ENCODE measurements at regions not wholly inside any gene's neighbourhood (a gene's known extent, or its start where the extent isn't known, plus 50 kb on each side); places are given as distances from the start of the nearest gene placed in this dataset.

DNA sequence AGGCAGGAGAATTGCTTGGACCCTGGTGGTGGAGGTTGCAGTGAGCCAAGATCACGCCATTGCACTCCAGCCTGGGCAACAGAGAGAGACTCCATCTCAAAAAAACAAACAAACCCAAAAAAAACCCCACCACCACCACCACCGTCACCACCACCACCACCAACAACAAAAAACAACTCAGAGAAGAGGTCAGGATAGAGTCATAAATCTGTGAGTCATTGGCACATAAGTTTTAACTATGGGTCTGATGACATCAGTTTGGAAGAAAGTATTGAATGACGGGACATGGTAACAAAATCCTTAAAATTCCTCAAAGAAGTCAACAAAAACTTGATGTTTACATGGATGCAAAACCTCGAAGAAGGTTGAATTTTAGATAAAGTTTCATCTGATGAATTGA is 288.0 kb upstream of the SFRP2 start:
- TF ChIP-seq, protein P1, sequence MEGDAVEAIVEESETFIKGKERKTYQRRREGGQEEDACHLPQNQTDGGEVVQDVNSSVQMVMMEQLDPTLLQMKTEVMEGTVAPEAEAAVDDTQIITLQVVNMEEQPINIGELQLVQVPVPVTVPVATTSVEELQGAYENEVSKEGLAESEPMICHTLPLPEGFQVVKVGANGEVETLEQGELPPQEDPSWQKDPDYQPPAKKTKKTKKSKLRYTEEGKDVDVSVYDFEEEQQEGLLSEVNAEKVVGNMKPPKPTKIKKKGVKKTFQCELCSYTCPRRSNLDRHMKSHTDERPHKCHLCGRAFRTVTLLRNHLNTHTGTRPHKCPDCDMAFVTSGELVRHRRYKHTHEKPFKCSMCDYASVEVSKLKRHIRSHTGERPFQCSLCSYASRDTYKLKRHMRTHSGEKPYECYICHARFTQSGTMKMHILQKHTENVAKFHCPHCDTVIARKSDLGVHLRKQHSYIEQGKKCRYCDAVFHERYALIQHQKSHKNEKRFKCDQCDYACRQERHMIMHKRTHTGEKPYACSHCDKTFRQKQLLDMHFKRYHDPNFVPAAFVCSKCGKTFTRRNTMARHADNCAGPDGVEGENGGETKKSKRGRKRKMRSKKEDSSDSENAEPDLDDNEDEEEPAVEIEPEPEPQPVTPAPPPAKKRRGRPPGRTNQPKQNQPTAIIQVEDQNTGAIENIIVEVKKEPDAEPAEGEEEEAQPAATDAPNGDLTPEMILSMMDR (conservative IDR thresholded peaks at IDR 0.05) = no peak
- Mint-ChIP-seq H3K36me3 (ENCODE audit: low read depth) (peaks cover 8% of the 10 kb centered on the region), H3K4me3 (no peak overlapping the region), H3K27me3 (ENCODE audit: low read depth) (no peaks in the 10 kb centered on the region), H3K4me1 (no peaks in the 10 kb centered on the region), H3K27ac (ENCODE audit: unreplicated experiment) (no peak overlapping the region), H3K9me3 (peaks cover 8% of the 10 kb centered on the region)
- no peak for DNase-seq (ENCODE audit: low read depth, low spot score)

DNA sequence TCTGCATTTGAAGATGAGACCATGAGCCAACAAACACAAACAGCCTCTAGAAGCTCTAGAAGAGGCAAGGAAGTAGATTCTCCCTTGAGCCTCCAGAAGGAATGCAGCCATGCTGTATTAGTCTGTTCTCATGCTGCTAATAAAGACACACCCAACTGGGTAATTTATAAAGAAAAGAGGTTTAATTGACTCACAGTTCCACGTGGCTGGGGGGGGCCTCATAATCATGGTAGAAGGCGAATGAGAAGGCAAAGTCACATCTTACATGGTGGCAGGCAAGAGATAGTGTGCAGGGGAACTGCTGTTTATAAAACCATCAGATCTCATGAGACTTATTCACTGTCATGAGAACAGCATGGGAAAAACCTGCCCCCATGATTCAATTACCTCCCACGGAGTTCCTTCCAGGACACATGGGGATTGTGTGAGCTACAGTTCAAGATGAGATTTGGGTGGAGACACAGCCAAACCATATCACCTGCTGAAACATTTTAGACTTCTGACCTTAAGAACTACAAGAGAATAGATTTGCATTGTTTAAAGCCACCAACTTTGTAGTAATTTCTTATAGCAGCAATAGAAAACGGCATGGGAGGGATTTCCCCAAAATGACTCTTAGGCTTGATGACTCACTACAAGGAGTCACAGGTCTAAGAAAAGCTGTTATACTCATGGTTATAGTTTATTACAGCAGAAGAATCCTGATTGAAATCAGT is 284.4 kb upstream of the SFRP2 start:
- TF ChIP-seq, protein P1 (conservative IDR thresholded peaks at IDR 0.05) = no peak
- no peak for DNase-seq (ENCODE audit: low read depth, low spot score)
- no peak overlapping the region for H3K27ac Mint-ChIP-seq (ENCODE audit: unreplicated experiment)
- H3K9me3 Mint-ChIP-seq = peaks cover 8% of the 10 kb centered on the region
- peaks cover 8% of the 10 kb centered on the region for H3K36me3 Mint-ChIP-seq (ENCODE audit: low read depth)
- no peaks in the 10 kb centered on the region for H3K27me3 Mint-ChIP-seq (ENCODE audit: low read depth)
- no peak overlapping the region for H3K4me3 Mint-ChIP-seq
- H3K4me1 Mint-ChIP-seq = no peaks in the 10 kb centered on the region

DNA sequence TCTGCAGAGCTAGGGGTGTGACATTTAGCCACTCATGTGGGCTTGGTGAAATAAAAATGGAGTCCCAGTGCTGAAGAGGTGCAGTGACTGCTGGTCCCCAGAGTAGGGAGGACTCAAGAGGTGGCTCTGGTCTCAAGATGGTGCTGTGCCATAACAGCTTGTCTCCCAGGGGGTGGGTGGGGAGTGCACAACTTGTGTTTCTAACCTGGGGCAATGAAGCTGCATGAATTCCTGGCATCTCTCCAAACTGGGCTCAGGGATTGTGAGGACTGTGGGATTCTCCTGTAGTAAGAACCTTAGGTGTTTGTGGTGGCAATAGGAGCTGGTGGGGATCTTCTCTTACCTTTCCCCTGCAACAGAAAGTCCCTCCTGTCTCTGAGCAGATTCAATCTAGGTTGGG is 278.9 kb upstream of the SFRP2 start:
- DNase-seq (ENCODE audit: low read depth, low spot score) = no peak
- no peaks in the 10 kb centered on the region for H3K27me3 Mint-ChIP-seq (ENCODE audit: low read depth)
- H3K4me3 Mint-ChIP-seq = no peak overlapping the region
- TF ChIP-seq, protein P1 (conservative IDR thresholded peaks at IDR 0.05) = no peak
- peaks cover 23% of the 10 kb centered on the region for H3K36me3 Mint-ChIP-seq (ENCODE audit: low read depth)
- peaks cover 18% of the 10 kb centered on the region for H3K9me3 Mint-ChIP-seq
- no peaks in the 10 kb centered on the region for H3K4me1 Mint-ChIP-seq
- H3K27ac Mint-ChIP-seq (ENCODE audit: unreplicated experiment) = no peak overlapping the region

DNA sequence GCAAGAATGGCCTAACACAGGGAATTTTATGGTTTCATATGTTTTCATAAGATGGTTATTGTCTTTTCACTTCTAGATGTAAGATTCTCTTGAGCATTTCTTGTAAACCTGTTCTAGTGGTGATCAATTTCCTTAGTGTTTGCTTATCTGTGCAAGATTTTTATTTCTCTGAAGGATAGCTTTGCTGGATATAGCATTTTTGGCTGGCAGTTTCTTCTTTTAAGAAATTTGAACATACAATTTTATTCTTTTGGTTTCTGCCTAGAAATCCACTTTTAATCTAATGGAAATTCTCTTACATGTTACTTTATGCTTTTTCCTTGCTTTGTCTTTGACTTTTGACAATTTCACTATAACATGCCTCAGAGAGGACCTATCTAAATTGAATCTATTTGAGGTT is 276.5 kb upstream of the SFRP2 start:
- H3K27ac Mint-ChIP-seq (ENCODE audit: unreplicated experiment) = no peak overlapping the region
- H3K36me3 Mint-ChIP-seq (ENCODE audit: low read depth) = peaks cover 19% of the 10 kb centered on the region
- peaks cover 14% of the 10 kb centered on the region for H3K9me3 Mint-ChIP-seq
- TF ChIP-seq, protein P1 (conservative IDR thresholded peaks at IDR 0.05) = no peak
- no peak overlapping the region for H3K4me3 Mint-ChIP-seq
- no peak for DNase-seq (ENCODE audit: low read depth, low spot score)
- no peaks in the 10 kb centered on the region for H3K27me3 Mint-ChIP-seq (ENCODE audit: low read depth)
- no peaks in the 10 kb centered on the region for H3K4me1 Mint-ChIP-seq

DNA sequence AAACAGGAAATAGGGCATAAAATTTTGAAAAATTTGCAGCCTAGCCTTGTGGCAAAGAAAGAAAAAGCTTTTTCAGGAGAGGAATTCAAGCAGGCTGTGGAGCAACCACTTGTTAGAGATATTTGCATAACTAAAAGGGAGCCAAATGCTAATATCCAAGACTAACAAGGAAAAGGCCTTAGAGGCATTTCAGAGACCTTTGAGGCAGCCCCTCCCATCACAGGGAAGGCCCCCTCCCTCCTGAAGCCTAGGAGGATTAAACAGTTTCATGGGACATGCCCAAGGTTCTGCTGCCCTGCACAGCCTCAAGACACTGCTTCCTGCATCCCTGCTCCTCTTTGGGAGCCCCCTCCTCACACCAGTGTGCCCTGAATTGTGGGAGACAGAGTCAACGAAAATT is 275.4 kb upstream of the SFRP2 start:
- Mint-ChIP-seq H3K27ac (ENCODE audit: unreplicated experiment) (no peak overlapping the region), H3K27me3 (ENCODE audit: low read depth) (no peaks in the 10 kb centered on the region), H3K9me3 (peaks cover 14% of the 10 kb centered on the region), H3K4me1 (no peaks in the 10 kb centered on the region), H3K4me3 (no peak overlapping the region), H3K36me3 (ENCODE audit: low read depth) (peaks cover 19% of the 10 kb centered on the region)
- no peak for DNase-seq (ENCODE audit: low read depth, low spot score)
- TF ChIP-seq, protein P1 (conservative IDR thresholded peaks at IDR 0.05) = no peak
